ENCODE measurements at regions not wholly inside any gene's neighbourhood (a gene's known extent, or its start where the extent isn't known, plus 50 kb on each side); places are given as distances from the start of the nearest gene placed in this dataset.
"Not testable (repeated sequence)": the region's sequence is repeated elsewhere in the genome, so short reads cannot be mapped to it uniquely, and the experiment has no call there.

- no peaks in the 10 kb centered on the region for H3K36me3 ChIP-seq (replicated peaks; ENCODE audit: insufficient read depth, low read length)
- no peaks in the 10 kb centered on the region for H4K20me1 ChIP-seq (ENCODE audit: insufficient read depth, low read length)
- H3K4me3 ChIP-seq (ENCODE audit: low read length) = no peak overlapping the region
- H3K9me2 ChIP-seq (replicated peaks; ENCODE audit: insufficient read depth, low read length) = no peaks in the 10 kb centered on the region
- DNase-seq = no peak
- H3K4me1 ChIP-seq (ENCODE audit: low read length) = no peaks in the 10 kb centered on the region
- H3F3A ChIP-seq (ENCODE audit: insufficient read depth, low read length) = no peaks in the 10 kb centered on the region
- no peak overlapping the region for H2AFZ ChIP-seq (ENCODE audit: low read length)
- no peak overlapping the region for H3K9ac ChIP-seq (ENCODE audit: low read length)
- H3K27me3 ChIP-seq (replicated peaks; ENCODE audit: insufficient read depth, low read length) = no peaks in the 10 kb centered on the region
- no peaks in the 10 kb centered on the region for H3K79me2 ChIP-seq (ENCODE audit: low read length)
- no peak for TF ChIP-seq EZH2 (optimal IDR thresholded peaks at IDR 0.05; ENCODE audit: low read depth, low read length)
- no peak for TF ChIP-seq CTCF (IDR thresholded peaks at IDR 0.05; ENCODE audit: low read length)
- TF ChIP-seq EZH2phosphoT487 (IDR thresholded peaks at IDR 0.05; ENCODE audit: low read length) = no peak
- H3K27ac ChIP-seq (ENCODE audit: low read length) = no peak overlapping the region
- no peak overlapping the region for H3K4me2 ChIP-seq (ENCODE audit: low read depth, low read length)
- H3K9me3 ChIP-seq (replicated peaks; ENCODE audit: insufficient read depth, low read length) = no peaks in the 10 kb centered on the region
Observed at GRCh38 chr6:5827056-5827904, 179.4 kb downstream of the NRN1 start.

GRCh38 chr6:5824382-5824983, 182.2 kb downstream of the NRN1 start:
- H4K20me1 ChIP-seq (ENCODE audit: insufficient read depth, low read length); H3K27me3 ChIP-seq (replicated peaks; ENCODE audit: insufficient read depth, low read length); H3K4me3 ChIP-seq (ENCODE audit: low read length); H3K9me3 ChIP-seq (replicated peaks; ENCODE audit: insufficient read depth, low read length); H3K9ac ChIP-seq (ENCODE audit: low read length); H3K27ac ChIP-seq (ENCODE audit: low read length); H2AFZ ChIP-seq (ENCODE audit: low read length); H3K4me2 ChIP-seq (ENCODE audit: low read depth, low read length); H3K36me3 ChIP-seq (replicated peaks; ENCODE audit: insufficient read depth, low read length); H3K79me2 ChIP-seq (ENCODE audit: low read length); H3K9me2 ChIP-seq (replicated peaks; ENCODE audit: insufficient read depth, low read length); DNase-seq; H3F3A ChIP-seq (ENCODE audit: insufficient read depth, low read length); H3K4me1 ChIP-seq (ENCODE audit: low read length): not testable (repeated sequence)

Measured in MM.1S (cell line).